Uterus (tissue), 3 donors: ENCODE measurements at regions not wholly inside any gene's neighbourhood (a gene's known extent, or its start where the extent isn't known, plus 50 kb on each side); places are given as distances from the start of the nearest gene placed in this dataset.

Experiments
- DNase-seq, 2 donors: peaks; one replicate each; pipeline ENCODE4 v3.0.0-alpha.2; 2019 to 2020
- H3K27ac ChIP-seq, 2 donors: fragments of 200-600 bp; sonication (generic); 1 replicate in 1 of 2; 2 replicates in 1 of 2; pipeline ENCODE4 v1.5.1; 2016 to 2018
- H3K27me3 ChIP-seq, 2 donors: fragments of 200-600 bp; sonication (generic); one replicate each; pipeline ENCODE4 v1.5.1; 2018 to 2019; ENCODE audit warnings: control low read depth in 1 of 2
- H3K36me3 ChIP-seq, 2 donors: fragments of 200-600 bp; sonication (generic); one replicate each; pipeline ENCODE4 v1.5.1; 2019; ENCODE audit warnings: control low read depth in 1 of 2
- H3K4me1 ChIP-seq, 2 donors: fragments of 200-600 bp; sonication (generic); one replicate each; pipeline ENCODE4 v1.5.1; 2018 to 2019; ENCODE audit warnings: control low read depth in 1 of 2
- H3K4me3 ChIP-seq, 2 donors: fragments of 200-600 bp; sonication (generic); 1 replicate in 1 of 2; 2 replicates in 1 of 2; pipeline ENCODE4 v1.5.1; 2018 to 2019; ENCODE audit warnings: mild to moderate bottlenecking in 1 of 2
- H3K9me3 ChIP-seq, 2 donors: fragments of 200-600 bp; sonication (generic); one replicate each; pipeline ENCODE4 v1.5.1; 2019; ENCODE audit warnings: control low read depth in 1 of 2
- CTCF ChIP-seq, 4 experiments: fragments of 200-600 bp in 2 of 4; fragments of 450-650 bp in 2 of 4; sonication (generic) in 2 of 4; IDR thresholded peaks; one replicate each; pipeline ENCODE4 v1.5.1; 2016 to 2019; ENCODE audit warnings: antibody characterized with exemption in 4 of 4, mild to moderate bottlenecking in 2 of 4, moderate library complexity in 1 of 4
- POLR2A ChIP-seq, 2 donors: fragments of 450-650 bp; IDR thresholded peaks; one replicate each; pipeline ENCODE4 v1.6.1; 2016; ENCODE audit warnings: antibody characterized with exemption in 2 of 2, mild to moderate bottlenecking in 1 of 2, moderate library complexity in 1 of 2
- intact Hi-C: fragments of 100-400 bp; cut with DNase I; formaldehyde crosslinking; loops from one replicate; pipeline ENCODE4 v1.15.1; 2023; ENCODE audit warnings: low total_unique reads
- donor health status: DM: yes; HTN: yes; CAD: no.

- Histone ChIP-seq H3K27ac (peak overlapping the region; percentile 87 to 89), H3K27me3 (no peaks in the 10 kb centered on the region), H3K9me3 (no peaks in the 10 kb centered on the region), H3K4me1 (peaks cover 4 to 7% of the 10 kb centered on the region in 2 donors), H3K4me3 (no peak overlapping the region), H3K36me3 (no peaks in the 10 kb centered on the region)
- peak in 1 of 2 donors; percentile 58 for DNase-seq
- intact Hi-C loops, result no loop called here
- TF ChIP-seq POLR2A (IDR thresholded peaks at IDR 0.05), result no peak
- TF ChIP-seq CTCF (IDR thresholded peaks at IDR 0.05), result peak in 2 of 4 experiments; percentile 7 to 18
These were observed 98.4 kb downstream of the MRPL14 start for GRCh38 chr6:44028789-44029310.

- TF ChIP-seq POLR2A (IDR thresholded peaks at IDR 0.05) (no peak), CTCF (IDR thresholded peaks at IDR 0.05) (no peak)
- Histone ChIP-seq H3K36me3 (no peaks in the 10 kb centered on the region), H3K27ac (peak overlapping the region; percentile 87 to 89), H3K9me3 (no peaks in the 10 kb centered on the region), H3K4me1 (peaks cover 0 to 9% of the 10 kb centered on the region in 2 donors), H3K4me3 (no peak overlapping the region), H3K27me3 (no peaks in the 10 kb centered on the region)
- intact Hi-C loops, result no loop called here
- no peak for DNase-seq
These were observed 102.0 kb downstream of the MRPL14 start for GRCh38 chr6:44025226-44025625.

- Histone ChIP-seq H3K4me1 (peaks cover 0 to 7% of the 10 kb centered on the region in 2 donors), H3K27me3 (no peaks in the 10 kb centered on the region), H3K4me3 (no peak overlapping the region), H3K27ac (peak overlapping the region; percentile 87 to 89), H3K9me3 (no peaks in the 10 kb centered on the region), H3K36me3 (no peaks in the 10 kb centered on the region)
- peak in 1 of 2 donors; percentile 15 for DNase-seq
- intact Hi-C loops, result no loop called here
- TF ChIP-seq POLR2A (IDR thresholded peaks at IDR 0.05), result no peak
- no peak for TF ChIP-seq CTCF (IDR thresholded peaks at IDR 0.05)
These were observed 102.6 kb downstream of the MRPL14 start for GRCh38 chr6:44024574-44025219.

GRCh38 chr6:44023586-44024454 lies 103.4 kb downstream of the MRPL14 start:
- Histone ChIP-seq H3K36me3 (no peaks in the 10 kb centered on the region), H3K4me1 (peaks cover 0 to 5% of the 10 kb centered on the region in 2 donors), H3K27ac (peak overlapping the region; percentile 87 to 89), H3K4me3 (no peak overlapping the region), H3K9me3 (no peaks in the 10 kb centered on the region), H3K27me3 (no peaks in the 10 kb centered on the region)
- DNase-seq, result peak in 1 of 2 donors; percentile 13
- intact Hi-C loops, result no loop called here
- TF ChIP-seq POLR2A (IDR thresholded peaks at IDR 0.05) (no peak), CTCF (IDR thresholded peaks at IDR 0.05) (no peak)
